ENCODE measurements at regions not wholly inside any gene's neighbourhood (a gene's known extent, or its start where the extent isn't known, plus 50 kb on each side); places are given as distances from the start of the nearest gene placed in this dataset.

GRCh38 chr9:93823245-93824072 is 131.7 kb downstream of the BARX1 start:
- ATAC-seq (ENCODE audit: low FRiP score), result no peak
- DNase-seq (ENCODE audit: low spot score), result no peak
- TF ChIP-seq CTCF (IDR thresholded peaks at IDR 0.05), result no peak

GRCh38 chr9:93822229-93822628 is 132.9 kb downstream of the BARX1 start:
- ATAC-seq (ENCODE audit: low FRiP score), result no peak
- no peak for DNase-seq (ENCODE audit: low spot score)
- no peak for TF ChIP-seq CTCF (IDR thresholded peaks at IDR 0.05)

GRCh38 chr9:93821307-93821703 is 133.8 kb downstream of the BARX1 start:
- TF ChIP-seq CTCF (IDR thresholded peaks at IDR 0.05), result no peak

GRCh38 chr9:93820667-93821306 is 134.4 kb downstream of the BARX1 start:
- ATAC-seq (ENCODE audit: low FRiP score), result no peak
- no peak for DNase-seq (ENCODE audit: low spot score)
- no peak for TF ChIP-seq CTCF (IDR thresholded peaks at IDR 0.05)

More at GRCh38 chr9:93821307-93821703, 133.8 kb downstream of the BARX1 start:
- ATAC-seq (ENCODE audit: low FRiP score) (no peak), DNase-seq (ENCODE audit: low spot score) (no peak)

- DNase-seq (ENCODE audit: low spot score), result no peak
- ATAC-seq (ENCODE audit: low FRiP score), result no peak
- no peak for TF ChIP-seq CTCF (IDR thresholded peaks at IDR 0.05)
Observed at GRCh38 chr9:93819905-93820304, 135.2 kb downstream of the BARX1 start.

GRCh38 chr9:93818827-93819472 is 136.2 kb downstream of the BARX1 start:
- peak; percentile 44 for ATAC-seq (ENCODE audit: low FRiP score)
- TF ChIP-seq CTCF (IDR thresholded peaks at IDR 0.05), result no peak
- no peak for DNase-seq (ENCODE audit: low spot score)

All from omental fat pad (tissue), 3 donors.